BLaER1 treated with 17β-estradiol and CSF1 and Interleukin-3, amounts not matched to agents 10 nM and 100 nM (cell line): ENCODE measurements at regions not wholly inside any gene's neighbourhood (a gene's known extent, or its start where the extent isn't known, plus 50 kb on each side); places are given as distances from the start of the nearest gene placed in this dataset.
A peak's percentile ranks its signal among the peaks of the same experiment; 100 is the strongest.
"Not testable (repeated sequence)": the region's sequence is repeated elsewhere in the genome, so short reads cannot be mapped to it uniquely, and the experiment has no call there.

Experiments
- H3K27ac ChIP-seq, 11 experiments: shearing (Covaris generic); formaldehyde crosslinking; 2 replicates each; pipeline ENCODE4 v1.8.1; 2022
- H3K27me3 ChIP-seq, 11 experiments: shearing (Covaris generic); formaldehyde crosslinking; 2 replicates each; pipeline ENCODE4 v1.8.1; 2022
- H3K36me3 ChIP-seq, 11 experiments: shearing (Covaris generic); formaldehyde crosslinking; 2 replicates each; pipeline ENCODE4 v1.8.1; 2022
- H3K4me1 ChIP-seq, 10 experiments: shearing (Covaris generic); formaldehyde crosslinking; 2 replicates each; pipeline ENCODE4 v1.8.1; 2022
- H3K4me2 ChIP-seq, 11 experiments: shearing (Covaris generic); formaldehyde crosslinking; 2 replicates each; pipeline ENCODE4 v1.8.1; 2022
- H3K4me3 ChIP-seq, 10 experiments: shearing (Covaris generic); formaldehyde crosslinking; 2 replicates each; pipeline ENCODE4 v1.8.1; 2022
- H3K9ac ChIP-seq, 11 experiments: shearing (Covaris generic); formaldehyde crosslinking; 2 replicates each; pipeline ENCODE4 v1.8.1; 2022
- H3K9me3 ChIP-seq, 11 experiments: shearing (Covaris generic); formaldehyde crosslinking; replicated peaks in 1 of 11; 2 replicates each; pipeline ENCODE4 v1.8.1; 2022
- H4K20me1 ChIP-seq, 11 experiments: shearing (Covaris generic); formaldehyde crosslinking; 2 replicates each; pipeline ENCODE4 v1.8.1; 2022
- Cebpa-rat ChIP-seq, 11 experiments: shearing (Covaris generic); IDR thresholded peaks; 2 replicates each; pipeline ENCODE4 v1.8.1; 2022

- Histone ChIP-seq H3K9ac (no peak overlapping the region), H3K36me3 (no peaks in the 10 kb centered on the region), H3K9me3 (peaks cover 0 to 17% (median 12%) of the 10 kb centered on the region in 11 experiments; a peak in 14 of 22 replicates), H4K20me1 (0 out of 22 replicates have a peak, but pooled peaks cover 0 to 12% (median 0%) of the 10 kb centered on the region in 11 experiments), H3K4me1 (peaks cover 0 to 10% (median 4%) of the 10 kb centered on the region in 10 experiments; a peak in 4 of 20 replicates), H3K4me2 (0 out of 22 replicates have a peak overlapping the region, but pooled peaks of 2 of the 11 experiments have one; percentile 7 to 25), H3K4me3 (no peak overlapping the region), H3K27me3 (peaks cover 35 to 74% (median 65%) of the 10 kb centered on the region in 11 experiments), H3K27ac (no peak overlapping the region)
- TF ChIP-seq Cebpa-rat (IDR thresholded peaks at IDR 0.05): no peak
Observed at GRCh38 chrX:69060631-69061408, 104.4 kb downstream of the PJA1 start.

DNA sequence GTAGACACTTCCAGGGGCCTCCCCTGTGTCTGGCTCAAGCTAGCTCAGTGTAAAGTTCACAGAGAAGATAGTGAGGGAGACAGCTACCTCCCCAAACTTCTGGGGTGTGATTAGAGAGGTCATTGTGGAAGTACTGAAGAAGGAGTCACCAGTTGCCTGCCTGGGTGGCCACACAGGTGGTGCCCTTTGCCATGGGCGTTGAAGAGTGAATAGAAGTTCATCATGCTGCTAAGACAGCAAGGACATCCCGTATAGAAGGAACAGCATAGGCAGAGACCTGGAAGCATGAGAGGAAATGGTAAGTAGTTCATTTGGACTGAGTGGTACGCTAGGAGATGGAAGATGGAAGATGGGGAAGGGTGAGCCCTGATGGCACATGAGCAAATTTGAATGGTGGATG is 110.1 kb downstream of the PJA1 start:
- Histone ChIP-seq H3K27ac (no peak overlapping the region), H3K36me3 (no peaks in the 10 kb centered on the region), H3K4me3 (no peak overlapping the region), H4K20me1 (no peaks in the 10 kb centered on the region), H3K9me3 (peaks cover 0 to 3% (median 0%) of the 10 kb centered on the region in 11 experiments; a peak in 1 of 22 replicates), H3K4me2 (no peak overlapping the region), H3K9ac (no peak overlapping the region), H3K27me3 (peaks cover 11 to 46% (median 33%) of the 10 kb centered on the region in 11 experiments), H3K4me1 (peaks cover 0 to 7% (median 2%) of the 10 kb centered on the region in 10 experiments; a peak in 3 of 20 replicates)
- TF ChIP-seq Cebpa-rat (IDR thresholded peaks at IDR 0.05): no peak

DNA sequence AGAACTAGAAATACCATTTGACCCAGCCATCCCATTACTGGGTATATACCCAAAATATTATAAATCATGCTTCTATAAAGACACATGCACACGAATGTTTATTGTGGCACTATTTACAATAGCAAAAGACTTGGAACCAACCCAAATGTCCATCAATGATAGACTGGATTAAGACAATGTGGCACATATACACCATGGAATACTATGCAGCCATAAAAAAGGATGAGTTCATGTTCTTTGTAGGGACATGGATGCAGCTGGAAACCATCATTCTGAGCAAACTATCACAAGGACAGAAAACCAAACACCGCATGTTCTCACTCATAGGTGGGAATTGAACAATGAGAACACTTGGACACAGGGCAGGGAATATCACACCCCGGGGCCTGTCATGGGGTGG is 110.8 kb downstream of the PJA1 start:
- H3K4me1 ChIP-seq, H4K20me1 ChIP-seq, H3K9ac ChIP-seq, H3K27ac ChIP-seq, H3K9me3 ChIP-seq, H3K4me3 ChIP-seq, H3K36me3 ChIP-seq, H3K4me2 ChIP-seq: not testable (repeated sequence)
- peaks cover 15 to 46% (median 38%) of the 10 kb centered on the region in 11 experiments for H3K27me3 ChIP-seq

DNA sequence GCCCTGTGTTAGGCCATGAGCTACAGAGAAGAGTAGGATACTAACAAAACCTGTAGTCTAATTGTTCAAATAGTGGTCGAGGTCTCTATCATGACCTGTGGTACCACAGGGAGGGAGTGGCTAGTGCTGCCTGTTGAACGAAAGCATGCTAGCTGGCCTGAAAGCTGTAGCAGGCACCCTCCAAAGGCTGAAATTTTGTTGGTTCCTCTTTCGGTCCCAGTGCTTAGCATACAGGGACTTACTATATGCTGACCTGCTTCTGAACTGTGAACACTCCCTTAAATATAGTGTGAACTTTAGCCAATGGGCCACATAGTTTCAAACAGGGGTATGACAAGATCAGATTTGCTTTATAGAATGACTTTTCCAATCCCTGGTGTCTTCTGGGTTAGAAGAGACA is 113.4 kb downstream of the PJA1 start:
- H3K9me3 ChIP-seq: peaks cover 0 to 3% (median 0%) of the 10 kb centered on the region in 11 experiments; a peak in 1 of 22 replicates
- peaks cover 0 to 3% (median 0%) of the 10 kb centered on the region in 11 experiments; a peak in 1 of 22 replicates for H4K20me1 ChIP-seq
- peaks cover 0 to 10% (median 8%) of the 10 kb centered on the region in 10 experiments; a peak in 10 of 20 replicates for H3K4me1 ChIP-seq
- peaks cover 37 to 64% (median 57%) of the 10 kb centered on the region in 11 experiments for H3K27me3 ChIP-seq
- no peak overlapping the region for H3K9ac ChIP-seq
- no peak for TF ChIP-seq Cebpa-rat (IDR thresholded peaks at IDR 0.05)
- H3K36me3 ChIP-seq: no peaks in the 10 kb centered on the region
- no peak overlapping the region for H3K4me3 ChIP-seq
- no peak overlapping the region for H3K4me2 ChIP-seq
- no peak overlapping the region for H3K27ac ChIP-seq

DNA sequence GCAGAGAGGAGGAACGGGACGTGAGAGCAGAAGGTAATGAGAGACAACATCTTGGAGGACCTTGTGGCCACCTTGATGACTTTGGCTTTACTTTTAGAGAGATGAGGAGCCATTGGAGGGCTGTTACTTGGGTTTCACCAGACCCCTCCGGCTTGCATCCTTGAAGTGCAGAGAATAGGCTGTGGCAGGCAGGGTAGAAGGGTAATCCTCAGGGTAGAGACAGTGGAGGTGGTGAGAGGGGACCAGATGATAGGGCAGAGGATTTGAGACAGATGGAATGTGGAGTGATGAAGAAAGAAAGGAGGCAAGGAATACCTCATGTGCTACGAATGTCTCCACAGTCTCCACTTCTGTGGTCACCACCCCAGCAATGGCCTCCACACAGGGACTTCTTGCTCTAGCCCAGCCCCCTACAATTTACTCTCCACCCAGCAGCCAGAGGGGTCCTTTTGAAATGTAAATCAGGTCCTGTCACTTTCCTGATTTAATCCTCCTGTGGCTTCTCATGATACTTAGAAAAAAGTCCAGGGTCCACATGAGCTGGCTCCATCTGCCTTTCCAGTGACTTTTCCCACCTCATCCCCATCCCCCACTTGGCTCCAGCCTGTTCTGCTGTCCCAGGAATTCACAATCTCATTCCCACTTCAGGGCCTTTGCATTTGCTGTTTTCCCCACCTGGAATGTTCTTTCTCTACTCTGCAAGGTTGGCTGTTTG is 115.0 kb downstream of the PJA1 start:
- Histone ChIP-seq H3K4me3 (no peak overlapping the region), H3K27me3 (peaks cover 47 to 78% (median 67%) of the 10 kb centered on the region in 11 experiments), H3K4me1 (peaks cover 0 to 10% (median 9%) of the 10 kb centered on the region in 10 experiments; a peak in 10 of 20 replicates)

DNA sequence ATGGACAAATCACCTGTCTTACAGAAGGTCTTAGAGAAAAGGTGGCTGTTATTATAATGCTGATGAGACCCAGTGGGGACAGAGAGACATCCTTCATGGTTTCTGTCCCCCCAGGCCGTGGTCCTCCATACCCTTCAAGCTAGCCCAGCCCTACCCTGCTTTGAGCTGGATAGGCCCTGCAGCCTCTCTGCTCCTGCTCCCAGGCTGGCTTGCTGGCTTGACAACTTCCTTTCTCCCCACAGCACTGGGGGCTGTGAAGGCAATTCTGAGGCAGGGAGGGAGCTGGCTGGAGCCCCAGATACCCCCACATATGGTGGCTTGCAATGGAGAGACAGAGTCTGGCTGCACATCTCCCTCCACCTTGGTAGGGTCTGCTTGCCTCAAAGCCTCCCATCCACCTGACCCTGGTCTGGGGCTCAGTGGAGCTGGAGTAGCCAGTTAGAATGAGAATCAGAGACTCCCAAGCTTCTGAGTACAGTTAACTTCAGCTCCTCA is 118.2 kb downstream of the PJA1 start:
- Histone ChIP-seq H3K36me3 (no peaks in the 10 kb centered on the region), H3K9me3 (peaks cover 6 to 24% (median 11%) of the 10 kb centered on the region in 11 experiments; a peak in 18 of 22 replicates), H3K4me3 (no peak overlapping the region), H3K9ac (no peak overlapping the region), H3K27ac (no peak overlapping the region), H3K27me3 (peaks cover 70 to 100% (median 94%) of the 10 kb centered on the region in 11 experiments), H3K4me2 (peak overlapping the region in 6 of 11 experiments; percentile 15 to 34 (median 24); a peak in 7 of 22 replicates), H3K4me1 (peaks cover 0 to 10% (median 9%) of the 10 kb centered on the region in 10 experiments; a peak in 10 of 20 replicates), H4K20me1 (peaks cover 0 to 5% (median 0%) of the 10 kb centered on the region in 11 experiments; a peak in 1 of 22 replicates)
- TF ChIP-seq Cebpa-rat (IDR thresholded peaks at IDR 0.05): no peak

More for the DNA sequence above, 115.0 kb downstream of the PJA1 start:
- peaks cover 0 to 5% (median 0%) of the 10 kb centered on the region in 11 experiments; a peak in 1 of 22 replicates for H4K20me1 ChIP-seq
- H3K27ac ChIP-seq: no peak overlapping the region
- no peaks in the 10 kb centered on the region for H3K36me3 ChIP-seq
- no peak overlapping the region for H3K9ac ChIP-seq
- no peak overlapping the region for H3K4me2 ChIP-seq
- H3K9me3 ChIP-seq: no peaks in the 10 kb centered on the region; a peak in 1 of 22 replicates
- TF ChIP-seq Cebpa-rat (IDR thresholded peaks at IDR 0.05): no peak

GRCh38 chrX:69045616-69046345 is 119.5 kb downstream of the PJA1 start:
- Histone ChIP-seq H3K4me3 (no peak overlapping the region), H3K4me1 (peaks cover 0 to 10% (median 9%) of the 10 kb centered on the region in 10 experiments; a peak in 10 of 20 replicates), H4K20me1 (peaks cover 0 to 5% (median 0%) of the 10 kb centered on the region in 11 experiments; a peak in 1 of 22 replicates), H3K9ac (no peak overlapping the region), H3K27ac (no peak overlapping the region), H3K27me3 (peaks cover 81 to 100% (median 96%) of the 10 kb centered on the region in 11 experiments), H3K4me2 (no peak overlapping the region), H3K9me3 (peaks cover 6 to 24% (median 11%) of the 10 kb centered on the region in 11 experiments; a peak in 18 of 22 replicates), H3K36me3 (no peaks in the 10 kb centered on the region)
- TF ChIP-seq Cebpa-rat (IDR thresholded peaks at IDR 0.05): no peak

- no peak overlapping the region for H3K4me2 ChIP-seq
- H4K20me1 ChIP-seq: no peaks in the 10 kb centered on the region; a peak in 1 of 22 replicates
- no peaks in the 10 kb centered on the region for H3K36me3 ChIP-seq
- no peak overlapping the region for H3K4me3 ChIP-seq
- TF ChIP-seq Cebpa-rat (IDR thresholded peaks at IDR 0.05): no peak
- peaks cover under 1 to 13% (median 4%) of the 10 kb centered on the region in 11 experiments; a peak in 16 of 22 replicates for H3K9me3 ChIP-seq
- no peak overlapping the region for H3K27ac ChIP-seq
- H3K9ac ChIP-seq: no peak overlapping the region
- no peaks in the 10 kb centered on the region for H3K4me1 ChIP-seq
- peaks cover 90 to 100% (median 98%) of the 10 kb centered on the region in 11 experiments for H3K27me3 ChIP-seq
Observed at GRCh38 chrX:69038816-69039215, 126.4 kb downstream of the PJA1 start.
